ENCODE measurements at regions not wholly inside any gene's neighbourhood (a gene's known extent, or its start where the extent isn't known, plus 50 kb on each side); places are given as distances from the start of the nearest gene placed in this dataset.

DNA sequence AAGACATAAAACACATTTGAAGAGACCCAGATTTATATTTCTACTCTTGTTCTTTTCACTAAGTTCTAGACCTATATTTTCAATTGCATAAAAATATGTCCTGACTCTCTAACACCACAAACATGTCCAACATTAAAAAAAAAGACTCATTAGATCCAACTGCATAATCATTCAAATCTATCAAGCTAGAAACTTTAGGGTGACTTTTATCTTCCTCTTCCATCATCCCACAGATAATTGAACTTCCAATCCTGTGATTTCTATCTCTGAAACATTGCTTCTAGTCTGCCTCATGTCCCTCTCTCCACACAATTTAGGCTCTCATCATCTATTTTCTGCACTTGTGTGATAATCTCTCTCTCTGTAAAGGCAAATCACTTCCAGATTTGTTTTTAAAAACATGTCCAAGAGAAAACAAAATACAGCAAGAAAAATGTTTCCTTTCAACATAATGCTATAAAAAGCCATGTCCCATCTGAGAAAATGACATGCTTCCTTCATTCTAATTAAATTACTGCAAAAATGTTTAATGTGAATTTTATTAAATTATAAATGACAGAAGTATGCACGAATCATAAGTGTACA is 615.9 kb downstream of the RNF144B start:
- H3K36me3 Mint-ChIP-seq (ENCODE audit: low read depth), result no peaks in the 10 kb centered on the region
- peaks cover 6% of the 10 kb centered on the region for H3K4me1 Mint-ChIP-seq
- peaks cover 7% of the 10 kb centered on the region for H3K9me3 Mint-ChIP-seq
- no peak overlapping the region for H3K4me3 Mint-ChIP-seq
- TF ChIP-seq, protein P1, sequence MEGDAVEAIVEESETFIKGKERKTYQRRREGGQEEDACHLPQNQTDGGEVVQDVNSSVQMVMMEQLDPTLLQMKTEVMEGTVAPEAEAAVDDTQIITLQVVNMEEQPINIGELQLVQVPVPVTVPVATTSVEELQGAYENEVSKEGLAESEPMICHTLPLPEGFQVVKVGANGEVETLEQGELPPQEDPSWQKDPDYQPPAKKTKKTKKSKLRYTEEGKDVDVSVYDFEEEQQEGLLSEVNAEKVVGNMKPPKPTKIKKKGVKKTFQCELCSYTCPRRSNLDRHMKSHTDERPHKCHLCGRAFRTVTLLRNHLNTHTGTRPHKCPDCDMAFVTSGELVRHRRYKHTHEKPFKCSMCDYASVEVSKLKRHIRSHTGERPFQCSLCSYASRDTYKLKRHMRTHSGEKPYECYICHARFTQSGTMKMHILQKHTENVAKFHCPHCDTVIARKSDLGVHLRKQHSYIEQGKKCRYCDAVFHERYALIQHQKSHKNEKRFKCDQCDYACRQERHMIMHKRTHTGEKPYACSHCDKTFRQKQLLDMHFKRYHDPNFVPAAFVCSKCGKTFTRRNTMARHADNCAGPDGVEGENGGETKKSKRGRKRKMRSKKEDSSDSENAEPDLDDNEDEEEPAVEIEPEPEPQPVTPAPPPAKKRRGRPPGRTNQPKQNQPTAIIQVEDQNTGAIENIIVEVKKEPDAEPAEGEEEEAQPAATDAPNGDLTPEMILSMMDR (IDR thresholded peaks at IDR 0.05; ENCODE audit: unreplicated experiment in 3 of 3), result no peak
- peaks cover 5% of the 10 kb centered on the region for H3K27me3 Mint-ChIP-seq (ENCODE audit: low read depth)
- H3K27ac Mint-ChIP-seq, result peak overlapping the region in 1 of 3 experiments; percentile 48

GRCh38 chr6:19004176-19004575 is 617.0 kb downstream of the RNF144B start:
- peaks cover 5% of the 10 kb centered on the region for H3K27me3 Mint-ChIP-seq (ENCODE audit: low read depth)
- no peak overlapping the region for H3K27ac Mint-ChIP-seq
- H3K9me3 Mint-ChIP-seq, result peaks cover 4% of the 10 kb centered on the region
- no peaks in the 10 kb centered on the region for H3K36me3 Mint-ChIP-seq (ENCODE audit: low read depth)
- TF ChIP-seq, protein P1 (IDR thresholded peaks at IDR 0.05; ENCODE audit: unreplicated experiment in 3 of 3), result no peak
- H3K4me1 Mint-ChIP-seq, result peaks cover 6% of the 10 kb centered on the region
- no peak overlapping the region for H3K4me3 Mint-ChIP-seq

DNA sequence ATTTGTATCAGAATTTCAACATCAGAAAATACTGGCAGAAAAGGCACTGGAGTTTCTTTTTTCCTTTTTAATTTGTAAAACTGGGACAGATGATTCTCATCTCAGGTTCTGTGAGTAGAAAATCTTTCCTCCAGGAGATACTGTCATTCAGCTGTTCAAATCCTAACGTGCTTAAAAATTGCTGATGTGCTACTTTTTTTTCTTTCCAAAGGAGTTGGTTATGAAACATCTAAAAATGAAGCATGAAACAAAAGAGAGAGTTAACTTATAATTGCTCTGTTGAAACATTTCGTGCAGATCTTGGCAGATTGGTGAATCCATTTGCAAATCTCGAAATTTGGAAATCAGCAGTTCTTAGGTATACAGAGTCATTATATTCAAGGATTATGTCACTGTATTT is 622.6 kb downstream of the RNF144B start:
- TF ChIP-seq, protein P1 (IDR thresholded peaks at IDR 0.05; ENCODE audit: unreplicated experiment in 3 of 3), result no peak
- H3K4me3 Mint-ChIP-seq, result no peak overlapping the region
- H3K9me3 Mint-ChIP-seq, result no peaks in the 10 kb centered on the region
- H3K36me3 Mint-ChIP-seq (ENCODE audit: low read depth), result no peaks in the 10 kb centered on the region
- no peak overlapping the region for H3K27ac Mint-ChIP-seq
- peaks cover 3% of the 10 kb centered on the region for H3K27me3 Mint-ChIP-seq (ENCODE audit: low read depth)
- no peaks in the 10 kb centered on the region for H3K4me1 Mint-ChIP-seq

GRCh38 chr6:19013026-19013705 is 626.0 kb downstream of the RNF144B start:
- TF ChIP-seq, protein P1 (IDR thresholded peaks at IDR 0.05; ENCODE audit: unreplicated experiment in 3 of 3), result no peak
- no peaks in the 10 kb centered on the region for H3K9me3 Mint-ChIP-seq
- H3K27me3 Mint-ChIP-seq (ENCODE audit: low read depth), result peaks cover 3% of the 10 kb centered on the region
- H3K4me1 Mint-ChIP-seq, result no peaks in the 10 kb centered on the region
- H3K27ac Mint-ChIP-seq, result no peak overlapping the region
- no peak overlapping the region for H3K4me3 Mint-ChIP-seq
- no peaks in the 10 kb centered on the region for H3K36me3 Mint-ChIP-seq (ENCODE audit: low read depth)

GRCh38 chr6:19024737-19025136 is 637.6 kb downstream of the RNF144B start:
- H3K27ac Mint-ChIP-seq, result no peak overlapping the region
- H3K36me3 Mint-ChIP-seq (ENCODE audit: low read depth), result no peaks in the 10 kb centered on the region
- no peak overlapping the region for H3K4me3 Mint-ChIP-seq
- peaks cover 6% of the 10 kb centered on the region for H3K9me3 Mint-ChIP-seq
- TF ChIP-seq, protein P1 (IDR thresholded peaks at IDR 0.05; ENCODE audit: unreplicated experiment in 3 of 3), result peak; percentile 47 to 66 (median 55)
- H3K4me1 Mint-ChIP-seq, result no peaks in the 10 kb centered on the region
- H3K27me3 Mint-ChIP-seq (ENCODE audit: low read depth), result peaks cover 7% of the 10 kb centered on the region

DNA sequence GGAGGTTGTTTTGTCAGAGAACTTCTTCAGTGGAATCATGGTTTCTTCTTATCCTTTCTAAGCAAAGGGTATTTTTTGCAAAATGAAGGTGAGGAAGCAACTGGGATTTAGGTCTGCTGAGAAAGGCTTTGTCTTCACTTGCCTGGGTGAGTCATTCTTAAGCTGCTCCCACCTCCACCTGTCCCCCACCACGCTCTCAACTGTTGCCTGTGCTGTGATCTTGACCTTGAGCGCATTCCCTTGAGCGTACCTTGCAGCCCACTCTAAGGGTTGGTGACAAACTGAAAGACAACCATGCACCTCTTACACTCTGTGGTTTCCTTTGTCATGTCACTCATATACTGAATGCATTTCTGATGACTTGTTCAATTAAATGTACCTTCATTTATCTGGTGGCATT is 641.1 kb downstream of the RNF144B start:
- Mint-ChIP-seq H3K4me1 (peaks cover 12% of the 10 kb centered on the region), H3K27ac (peak overlapping the region in 1 of 3 experiments; percentile 19), H3K36me3 (ENCODE audit: low read depth) (no peaks in the 10 kb centered on the region), H3K27me3 (ENCODE audit: low read depth) (no peaks in the 10 kb centered on the region), H3K9me3 (peaks cover 6% of the 10 kb centered on the region), H3K4me3 (no peak overlapping the region)
- TF ChIP-seq, protein P1 (IDR thresholded peaks at IDR 0.05; ENCODE audit: unreplicated experiment in 3 of 3), result no peak

All from nephron (organoid).